ENCODE measurements at regions not wholly inside any gene's neighbourhood (a gene's known extent, or its start where the extent isn't known, plus 50 kb on each side); places are given as distances from the start of the nearest gene placed in this dataset.
A peak's percentile ranks its signal among the peaks of the same experiment; 100 is the strongest.

DNA sequence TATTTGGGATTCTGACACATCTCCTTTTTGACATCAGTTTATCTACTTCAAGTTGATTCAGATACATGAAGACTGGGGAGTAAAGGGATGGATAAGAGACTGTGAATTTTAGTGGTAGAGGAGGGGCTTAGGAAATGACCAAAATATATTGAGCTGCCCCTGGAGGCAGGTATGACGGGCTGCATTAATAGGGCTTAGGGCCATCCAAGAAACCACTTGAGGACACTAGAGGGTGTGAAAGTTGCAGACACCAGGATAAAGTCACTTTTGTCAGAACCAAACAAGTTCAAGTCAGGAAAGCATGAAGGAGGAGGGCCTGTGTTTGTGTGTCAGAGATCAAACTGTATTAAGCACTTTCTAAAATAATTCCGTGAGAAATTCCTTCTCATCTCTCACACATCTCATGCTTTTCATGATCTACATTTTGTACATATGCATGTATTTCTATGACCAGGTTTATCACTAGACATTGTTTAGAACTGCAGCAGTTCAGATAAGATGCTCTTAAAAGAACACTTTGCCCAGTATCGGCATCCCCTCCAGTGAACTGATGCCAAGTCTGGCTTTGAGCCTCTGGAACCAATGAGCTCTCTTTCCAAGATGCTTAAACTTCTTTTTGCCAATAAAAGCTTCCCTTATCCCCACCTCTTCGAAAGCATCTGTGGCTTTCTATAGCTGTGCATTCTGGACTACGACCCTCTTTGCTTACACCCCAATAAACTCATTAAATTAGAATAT, 136.9 kb downstream of the SLC38A1 start:
- H3K9me3 Mint-ChIP-seq, result no peaks in the 10 kb centered on the region
- no peak overlapping the region for H3K4me3 Mint-ChIP-seq
- no peak for ATAC-seq
- H3K27ac Mint-ChIP-seq, result no peak overlapping the region
- H3K4me1 Mint-ChIP-seq (ENCODE audit: low read depth in 2 of 2), result no peaks in the 10 kb centered on the region
- H3K27me3 Mint-ChIP-seq, result peaks cover 25 to 40% of the 10 kb centered on the region in 2 donors
- no peaks in the 10 kb centered on the region for H3K36me3 Mint-ChIP-seq
- no peak for DNase-seq (ENCODE audit: low spot score)

DNA sequence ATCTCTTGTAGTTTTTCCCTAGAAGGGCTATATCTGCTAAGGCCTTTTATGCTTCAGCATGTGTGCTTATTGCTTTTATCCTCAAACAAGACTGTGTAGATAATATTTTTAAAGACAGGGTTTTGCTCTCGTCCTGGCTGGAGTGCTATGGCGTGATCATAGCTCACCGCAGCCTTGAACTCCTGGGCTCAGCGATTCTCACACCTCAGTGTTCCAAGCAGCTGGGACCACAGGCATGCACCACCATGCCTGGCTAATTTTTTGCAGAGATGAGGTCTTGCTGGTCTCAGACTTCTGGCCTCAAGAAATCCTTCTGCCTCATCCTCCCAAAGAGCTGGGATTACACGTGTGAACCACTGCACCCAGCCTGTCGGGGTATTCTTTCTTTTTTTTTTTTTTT, 137.3 kb upstream of the SCAF11 start:
- DNase-seq (ENCODE audit: low spot score) (no peak), ATAC-seq (no peak)
- Mint-ChIP-seq H3K4me1 (ENCODE audit: low read depth in 2 of 2) (peaks cover 4 to 7% of the 10 kb centered on the region in 2 donors), H3K9me3 (no peaks in the 10 kb centered on the region), H3K4me3 (no peak overlapping the region), H3K27ac (no peak overlapping the region), H3K27me3 (peaks cover 26 to 27% of the 10 kb centered on the region in 2 donors), H3K36me3 (no peaks in the 10 kb centered on the region)

DNA sequence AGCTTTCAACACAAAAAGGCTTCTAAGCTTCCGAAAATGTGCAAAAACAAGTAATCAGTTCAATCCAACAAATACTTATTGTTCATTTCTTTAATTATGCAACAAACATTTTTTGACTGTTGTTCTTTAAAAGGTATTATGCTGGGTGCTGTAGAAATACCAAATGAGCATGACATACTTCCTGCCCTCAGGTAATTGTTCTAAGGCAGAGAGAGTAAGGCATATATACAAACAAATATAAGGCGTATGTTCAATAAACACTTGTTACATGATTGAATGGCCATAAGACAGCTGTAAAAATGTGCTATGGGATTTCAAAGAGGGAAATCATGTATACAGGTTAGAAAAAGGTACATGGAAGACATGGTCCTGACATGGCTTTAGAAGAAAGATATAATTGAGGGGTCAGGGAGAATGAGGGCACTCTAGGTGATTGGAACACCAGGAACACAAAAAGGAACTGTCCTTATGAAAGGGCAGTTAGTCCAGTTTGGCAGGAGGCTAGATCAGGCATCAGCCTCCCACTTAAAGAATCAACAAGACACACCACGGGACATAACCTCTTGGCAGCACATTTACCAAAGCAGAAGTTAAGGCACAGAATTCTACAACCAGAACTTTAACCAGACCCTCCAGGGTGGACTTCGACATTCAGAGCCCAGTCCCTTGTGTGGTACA, 135.8 kb upstream of the SCAF11 start:
- no peak overlapping the region for H3K27ac Mint-ChIP-seq

DNA sequence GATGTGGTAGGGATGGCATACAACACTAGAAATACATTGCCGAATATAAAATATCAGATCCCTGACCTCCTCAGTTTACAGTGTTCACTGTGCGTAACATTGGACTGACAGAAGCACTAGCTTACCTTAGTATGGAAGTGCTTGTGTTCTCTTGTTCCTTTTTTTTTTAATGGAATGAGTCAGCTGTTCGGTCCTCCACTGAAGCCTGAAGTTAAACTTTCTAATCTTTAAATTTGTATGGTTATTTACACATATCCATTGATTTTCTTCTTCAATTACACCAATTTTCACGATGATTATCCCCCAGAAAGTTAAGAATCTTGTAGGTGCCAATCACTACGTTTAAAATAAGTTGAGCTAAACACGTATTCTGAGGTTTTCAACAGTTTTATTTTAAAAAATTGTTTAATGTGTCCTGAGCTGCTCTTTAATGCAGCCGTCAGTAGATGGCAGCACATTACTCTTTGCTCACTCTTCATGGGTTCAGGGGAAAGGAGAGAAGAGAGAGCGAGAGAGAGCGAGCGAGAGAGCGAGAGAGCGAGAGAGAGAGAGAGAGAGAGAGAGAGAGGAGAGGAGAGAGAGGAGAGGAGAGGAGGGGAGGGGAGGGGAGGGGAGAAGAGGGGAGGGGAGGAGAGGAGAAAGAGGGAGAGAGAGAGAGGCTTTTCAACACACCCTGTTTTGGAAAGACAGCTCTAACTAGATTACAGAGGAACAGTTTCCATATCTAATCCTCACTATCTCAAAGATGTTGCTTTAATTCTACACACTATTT, 134.7 kb upstream of the SCAF11 start:
- H3K27ac Mint-ChIP-seq, result peak overlapping the region; percentile 23 to 86
- no peak for DNase-seq (ENCODE audit: low spot score)
- no peaks in the 10 kb centered on the region for H3K9me3 Mint-ChIP-seq
- H3K36me3 Mint-ChIP-seq, result no peaks in the 10 kb centered on the region
- H3K27me3 Mint-ChIP-seq, result peaks cover 31% of the 10 kb centered on the region in 2 donors
- peak overlapping the region; percentile 5 for H3K4me3 Mint-ChIP-seq
- peak; percentile 68 to 81 for ATAC-seq
- H3K4me1 Mint-ChIP-seq (ENCODE audit: low read depth in 2 of 2), result peaks cover 4 to 7% of the 10 kb centered on the region in 2 donors

More for the DNA sequence above, 135.8 kb upstream of the SCAF11 start:
- Mint-ChIP-seq H3K4me3 (no peak overlapping the region), H3K9me3 (no peaks in the 10 kb centered on the region), H3K36me3 (no peaks in the 10 kb centered on the region), H3K4me1 (ENCODE audit: low read depth in 2 of 2) (peaks cover 4 to 7% of the 10 kb centered on the region in 2 donors), H3K27me3 (peaks cover 30 to 34% of the 10 kb centered on the region in 2 donors)
- ATAC-seq (no peak), DNase-seq (ENCODE audit: low spot score) (no peak)

DNA sequence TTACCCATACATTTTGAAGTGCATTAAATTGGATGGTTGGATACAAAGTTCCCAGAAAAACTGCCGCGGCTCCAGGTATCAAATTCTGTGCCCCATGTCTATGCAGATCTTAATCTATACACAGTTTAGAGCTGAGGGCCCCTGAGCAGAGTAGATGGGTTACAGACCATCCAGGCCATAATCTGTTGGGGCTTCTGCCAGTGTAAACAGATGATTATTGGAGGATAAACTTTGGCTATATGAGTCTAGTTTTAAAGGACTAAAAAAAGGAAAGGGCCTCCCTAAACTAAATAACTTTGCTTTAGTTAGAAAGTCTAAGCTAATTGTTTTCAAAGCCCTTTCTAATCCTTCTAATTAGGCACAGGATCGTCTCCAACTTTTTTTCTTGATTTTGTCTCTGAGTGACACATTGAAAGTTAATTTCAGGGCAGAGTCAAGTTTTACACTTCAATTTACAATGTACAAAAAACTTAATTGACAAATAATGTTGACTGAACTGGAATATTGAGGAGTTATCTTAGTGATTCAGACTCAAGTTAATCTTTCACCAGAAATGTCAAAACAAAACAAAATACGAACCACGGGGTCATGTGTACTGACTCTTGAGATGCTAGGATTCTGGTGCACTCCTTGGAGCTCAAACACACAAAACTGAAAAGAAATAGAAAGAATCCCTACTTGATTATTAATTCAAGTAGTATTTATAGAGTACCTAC, 133.9 kb upstream of the SCAF11 start:
- Mint-ChIP-seq H3K9me3 (no peaks in the 10 kb centered on the region), H3K4me3 (no peak overlapping the region), H3K27ac (no peak overlapping the region), H3K36me3 (no peaks in the 10 kb centered on the region), H3K27me3 (peaks cover 33% of the 10 kb centered on the region in 2 donors), H3K4me1 (ENCODE audit: low read depth in 2 of 2) (peaks cover 4 to 7% of the 10 kb centered on the region in 2 donors)
- DNase-seq (ENCODE audit: low spot score), result no peak
- ATAC-seq, result no peak

DNA sequence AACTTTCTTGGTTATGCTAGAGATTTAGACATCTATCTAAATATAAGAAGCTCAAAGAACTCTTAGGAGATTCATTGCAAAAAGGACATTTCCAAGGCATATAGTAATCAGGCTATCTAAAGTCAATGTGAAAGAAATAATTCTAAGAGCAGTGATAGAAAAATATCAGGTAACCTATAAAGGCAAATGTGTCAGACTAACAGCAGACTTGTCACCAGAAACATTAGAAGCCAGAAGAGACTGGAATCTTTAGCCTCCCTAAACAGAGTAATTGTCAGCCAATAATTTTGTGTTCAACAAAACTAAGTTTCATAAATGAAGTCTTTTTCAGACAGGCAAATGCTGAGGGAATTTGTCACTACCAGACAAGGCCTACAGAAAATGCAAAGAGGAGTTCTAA, 122.0 kb upstream of the SCAF11 start:
- no peak for DNase-seq (ENCODE audit: low spot score)
- Mint-ChIP-seq H3K27ac (no peak overlapping the region), H3K4me1 (ENCODE audit: low read depth in 2 of 2) (no peaks in the 10 kb centered on the region), H3K4me3 (no peak overlapping the region), H3K36me3 (peaks cover 17% of the 10 kb centered on the region), H3K27me3 (peaks cover 27 to 60% of the 10 kb centered on the region in 2 donors), H3K9me3 (no peaks in the 10 kb centered on the region)
- no peak for ATAC-seq

DNA sequence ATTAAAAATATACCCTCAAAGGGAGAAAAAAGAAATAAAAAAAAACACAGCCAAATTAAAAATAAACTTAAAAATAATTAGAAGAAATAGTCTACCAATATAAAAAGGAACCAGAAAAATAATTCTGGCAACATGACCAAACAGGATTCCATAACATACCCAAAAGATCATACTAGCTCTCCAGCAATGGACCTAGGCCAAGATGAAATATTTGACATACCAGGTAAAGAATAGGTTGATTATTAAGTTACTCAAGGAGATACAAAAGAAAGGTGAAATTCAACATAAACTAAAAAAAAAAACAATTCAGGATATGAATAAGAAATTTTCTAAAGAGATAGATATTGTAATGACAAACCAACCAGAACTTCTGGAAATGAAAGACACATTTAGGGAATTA, 121.3 kb upstream of the SCAF11 start:
- DNase-seq (ENCODE audit: low spot score) (no peak), ATAC-seq (no peak)
- Mint-ChIP-seq H3K4me3 (no peak overlapping the region), H3K27ac (no peak overlapping the region), H3K4me1 (ENCODE audit: low read depth in 2 of 2) (no peaks in the 10 kb centered on the region), H3K27me3 (peaks cover 25 to 60% of the 10 kb centered on the region in 2 donors), H3K36me3 (peaks cover 17% of the 10 kb centered on the region), H3K9me3 (no peaks in the 10 kb centered on the region)

DNA sequence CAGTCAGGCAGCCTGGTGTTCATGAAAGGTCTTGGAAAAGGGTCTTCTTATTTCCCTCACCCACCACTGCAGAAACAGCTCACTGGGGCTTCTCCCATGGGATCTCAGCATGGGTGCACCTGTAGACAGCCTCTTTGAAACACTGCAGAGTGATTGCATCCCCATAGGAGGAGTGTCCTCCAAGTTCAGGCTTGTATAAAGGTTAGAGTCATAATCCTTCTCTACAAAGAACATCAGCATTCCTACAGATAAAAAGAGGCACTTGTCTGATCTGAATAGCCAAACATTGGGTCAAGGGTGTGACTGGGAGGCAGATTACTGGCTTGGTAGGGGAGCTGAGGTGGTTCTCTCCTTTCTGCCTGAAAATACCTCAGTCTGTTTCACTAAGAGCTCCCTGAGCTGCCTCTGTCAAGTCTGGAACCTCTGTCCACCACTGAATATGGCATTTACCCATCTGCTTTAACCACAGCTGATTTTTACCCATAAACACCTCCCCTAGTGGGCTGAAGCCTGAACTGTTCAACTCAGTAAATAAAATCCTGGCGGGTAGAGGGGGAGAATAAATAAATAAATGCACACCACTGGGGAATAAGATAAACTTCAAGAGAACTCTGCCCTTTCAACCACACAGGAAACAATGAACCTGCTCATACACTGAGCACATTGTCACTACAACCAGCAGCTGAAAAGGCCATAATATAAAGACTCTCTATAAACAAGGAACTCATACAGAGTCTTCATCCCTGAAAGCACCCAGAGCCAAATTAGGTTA, 120.7 kb upstream of the SCAF11 start:
- Mint-ChIP-seq H3K27ac (no peak overlapping the region), H3K9me3 (no peaks in the 10 kb centered on the region), H3K4me1 (ENCODE audit: low read depth in 2 of 2) (no peaks in the 10 kb centered on the region), H3K36me3 (peaks cover 17% of the 10 kb centered on the region), H3K27me3 (peaks cover 25 to 57% of the 10 kb centered on the region in 2 donors), H3K4me3 (no peak overlapping the region)
- ATAC-seq (no peak), DNase-seq (ENCODE audit: low spot score) (no peak)

DNA sequence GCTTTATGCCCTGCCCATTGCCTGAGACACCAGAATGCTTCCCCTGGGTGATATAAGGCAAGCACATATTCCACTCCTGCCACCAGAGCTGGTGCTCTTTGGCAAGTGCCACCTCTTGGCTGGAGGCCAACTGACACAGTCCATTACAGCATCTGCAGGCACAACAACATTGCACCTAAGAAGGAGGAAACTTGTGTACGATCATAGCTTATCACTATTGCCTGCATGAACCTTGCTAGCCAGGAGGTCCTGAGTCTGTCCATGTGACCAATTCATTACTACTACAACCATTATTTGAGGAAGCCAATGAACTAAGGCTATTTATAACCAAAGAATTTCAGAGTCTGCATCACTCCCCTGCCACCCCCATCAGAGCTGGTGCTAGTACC, 119.8 kb upstream of the SCAF11 start:
- Mint-ChIP-seq H3K4me3 (no peak overlapping the region), H3K9me3 (no peaks in the 10 kb centered on the region), H3K36me3 (peaks cover 17% of the 10 kb centered on the region), H3K27ac (no peak overlapping the region), H3K27me3 (peaks cover 24 to 51% of the 10 kb centered on the region in 2 donors), H3K4me1 (ENCODE audit: low read depth in 2 of 2) (no peaks in the 10 kb centered on the region)
- ATAC-seq (no peak), DNase-seq (ENCODE audit: low spot score) (no peak)

DNA sequence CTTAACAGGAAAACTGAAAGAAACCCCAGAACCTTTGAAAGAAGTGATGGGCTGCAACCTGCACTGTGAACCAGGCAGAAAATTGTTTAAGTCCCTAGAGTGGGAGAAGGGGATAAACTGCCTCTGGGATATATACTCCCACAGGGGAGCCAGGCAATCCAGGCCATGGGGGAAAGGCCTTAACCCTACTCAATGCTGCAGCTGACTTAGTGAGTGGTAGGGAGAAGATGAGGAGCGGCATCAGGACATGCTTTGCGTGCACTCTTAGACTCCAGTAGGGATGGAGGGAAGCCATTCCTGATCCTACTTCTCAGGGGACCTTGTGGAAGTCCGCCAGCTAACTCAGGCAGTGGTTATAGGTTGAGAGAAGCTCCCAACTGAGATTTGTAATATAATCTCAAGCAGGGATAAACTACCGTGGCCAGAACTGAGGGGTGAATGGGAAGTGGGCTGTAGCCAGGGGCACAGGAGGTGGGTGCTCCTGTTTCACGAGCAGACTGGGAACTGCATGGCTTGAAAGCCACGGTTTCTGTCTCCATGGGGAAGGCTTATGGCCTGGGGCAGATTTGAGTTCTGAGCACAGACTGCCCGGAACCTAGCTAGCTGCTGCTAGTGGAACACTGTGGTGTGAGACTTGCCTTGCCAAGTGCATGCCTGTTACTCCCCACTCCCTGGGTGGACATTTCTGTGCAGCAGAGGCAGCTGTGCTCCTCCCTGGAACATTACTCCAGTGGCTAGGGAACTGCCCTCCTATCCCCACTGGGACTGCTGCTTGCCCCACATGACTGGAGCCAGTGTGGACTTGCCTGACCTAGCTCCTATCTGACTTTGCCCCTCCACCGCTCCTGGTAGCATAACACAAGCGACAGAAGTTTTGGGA, 119.2 kb upstream of the SCAF11 start:
- Mint-ChIP-seq H3K4me3 (no peak overlapping the region), H3K27me3 (peaks cover 24 to 44% of the 10 kb centered on the region in 2 donors), H3K36me3 (peaks cover 17% of the 10 kb centered on the region), H3K9me3 (no peaks in the 10 kb centered on the region), H3K4me1 (ENCODE audit: low read depth in 2 of 2) (no peaks in the 10 kb centered on the region), H3K27ac (no peak overlapping the region)
- no peak for ATAC-seq
- no peak for DNase-seq (ENCODE audit: low spot score)

DNA sequence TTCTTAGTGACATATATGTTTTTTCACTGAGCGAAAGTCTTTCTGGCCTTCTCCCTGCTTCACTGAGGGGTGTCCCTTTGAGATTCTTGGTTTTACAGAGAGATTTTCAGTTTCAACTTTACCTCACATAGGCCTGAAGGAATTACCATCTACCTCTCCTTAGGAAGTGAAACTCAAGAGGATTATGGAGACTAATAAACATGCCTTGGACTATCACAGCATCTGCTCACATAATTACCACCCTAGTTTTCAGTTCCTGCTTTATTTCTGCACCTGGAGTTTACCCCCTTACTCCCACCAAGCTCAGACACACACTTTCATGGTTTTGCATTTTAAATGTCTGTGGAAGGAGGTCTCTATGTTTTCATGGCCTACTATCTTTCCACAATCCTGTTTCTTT, 118.3 kb upstream of the SCAF11 start:
- Mint-ChIP-seq H3K27ac (no peak overlapping the region), H3K9me3 (no peaks in the 10 kb centered on the region), H3K4me1 (ENCODE audit: low read depth in 2 of 2) (no peaks in the 10 kb centered on the region), H3K4me3 (no peak overlapping the region), H3K36me3 (peaks cover 17% of the 10 kb centered on the region), H3K27me3 (peaks cover 18 to 36% of the 10 kb centered on the region in 2 donors)
- ATAC-seq, result no peak
- no peak for DNase-seq (ENCODE audit: low spot score)

DNA sequence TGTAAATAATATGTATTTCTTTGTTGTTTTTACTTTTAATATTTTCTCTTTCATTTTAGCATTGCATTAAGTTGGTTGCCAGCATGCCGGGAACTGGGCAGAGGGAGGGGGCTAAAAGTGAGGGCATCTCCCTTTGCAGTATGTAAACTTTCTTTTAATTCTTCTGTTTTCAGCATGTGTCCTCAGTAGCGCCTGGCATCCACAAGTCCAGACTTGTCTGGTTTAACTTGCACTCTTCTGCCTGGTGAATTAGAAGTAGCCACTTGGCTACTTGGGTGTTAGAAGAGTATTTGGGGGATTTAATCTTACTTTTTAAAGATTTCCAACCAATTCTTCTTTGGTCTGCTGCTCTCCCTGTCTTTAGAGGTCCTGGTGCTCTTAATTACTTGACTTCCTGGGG, 117.2 kb upstream of the SCAF11 start:
- no peak for DNase-seq (ENCODE audit: low spot score)
- peaks cover 14% of the 10 kb centered on the region for H3K36me3 Mint-ChIP-seq

More for the DNA sequence above, 117.2 kb upstream of the SCAF11 start:
- Mint-ChIP-seq H3K27ac (no peak overlapping the region), H3K9me3 (no peaks in the 10 kb centered on the region), H3K4me1 (ENCODE audit: low read depth in 2 of 2) (no peaks in the 10 kb centered on the region), H3K4me3 (no peak overlapping the region), H3K27me3 (peaks cover 14 to 28% of the 10 kb centered on the region in 2 donors)
- no peak for ATAC-seq

Measured in natural killer cell treated with Interleukin-12 subunit alpha and Interleukin-12 subunit beta and Interleukin-15 and Interleukin-18, amount 100 ng/mL, for 72 hours (primary cell).